GM21737 (cell line): ENCODE measurements at regions not wholly inside any gene's neighbourhood (a gene's known extent, or its start where the extent isn't known, plus 50 kb on each side); places are given as distances from the start of the nearest gene placed in this dataset.
"Not testable (repeated sequence)": the region's sequence is repeated elsewhere in the genome, so short reads cannot be mapped to it uniquely, and the experiment has no call there.

Source experiments
- ATAC-seq: cut with Tn5 transposase; IDR thresholded peaks from one replicate; pipeline ENCODE4 v1.9.1; 2021; ENCODE audit warnings: mild to moderate bottlenecking, moderate library complexity; ENCODE audit not compliant: unreplicated experiment

- no peak for ATAC-seq
These were observed 73.3 kb downstream of the OLFM4 start for GRCh38 chr13:53101883-53102282.

- ATAC-seq = no peak
These were observed 75.5 kb downstream of the OLFM4 start for GRCh38 chr13:53104136-53104535.

DNA sequence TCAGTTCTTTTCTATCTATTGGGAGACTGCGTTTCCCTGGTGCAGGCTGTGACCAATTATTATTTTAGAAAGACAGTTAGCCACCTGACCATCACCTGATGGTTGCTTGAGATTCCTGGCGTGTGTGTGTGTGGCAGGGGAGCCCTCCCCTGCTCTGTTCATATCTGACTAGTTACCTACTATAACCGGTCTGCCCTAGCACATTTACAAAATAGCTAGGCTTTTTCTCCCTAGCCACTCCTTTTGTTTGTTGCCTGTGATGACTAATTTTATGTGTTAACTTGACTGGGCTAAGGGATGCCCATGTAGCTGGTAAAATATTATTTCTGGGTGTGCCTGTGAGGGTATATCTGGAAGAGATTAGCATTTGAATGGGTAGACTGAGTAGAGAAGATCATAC, 76.9 kb downstream of the OLFM4 start:
- no peak for ATAC-seq

GRCh38 chr13:53105890-53106289, 77.3 kb downstream of the OLFM4 start:
- ATAC-seq = no peak

DNA sequence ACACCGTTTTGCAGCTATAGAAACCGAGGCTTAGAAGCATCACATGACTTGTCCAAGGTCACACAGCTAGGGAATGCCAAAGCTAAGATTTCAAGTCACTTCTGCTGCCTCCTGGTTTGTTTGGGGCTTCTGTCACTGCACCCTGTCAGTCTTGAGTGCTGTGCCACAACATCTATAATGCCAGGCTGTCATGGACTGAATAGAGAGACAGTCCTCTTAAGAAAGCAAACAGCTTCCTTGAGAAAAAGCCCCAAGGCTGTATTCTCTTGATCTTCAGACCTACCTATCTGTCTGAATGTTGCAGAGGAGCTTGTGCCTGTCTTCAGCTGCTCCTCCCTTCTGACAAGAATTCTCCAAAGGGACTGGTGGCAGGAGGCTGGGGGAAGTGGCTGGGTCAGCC, 81.6 kb downstream of the OLFM4 start:
- no peak for ATAC-seq

DNA sequence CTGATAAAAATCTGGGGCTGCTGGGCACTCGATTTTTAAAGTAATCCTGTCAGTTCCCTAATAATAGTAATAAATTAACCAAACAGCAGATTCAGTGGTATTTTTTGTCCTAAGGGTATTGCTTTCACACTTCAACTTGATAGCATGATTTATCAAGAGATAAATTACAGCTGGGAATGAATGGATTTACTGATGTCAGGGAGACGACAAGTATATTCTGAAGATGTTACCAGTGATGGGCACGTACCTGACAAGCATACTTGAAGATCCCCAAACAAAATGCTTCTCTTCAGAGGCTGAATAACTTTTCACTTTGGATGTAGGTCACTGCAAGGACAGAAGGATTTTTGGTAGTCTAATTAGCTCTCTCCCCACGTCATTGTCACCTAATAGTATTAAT, 82.0 kb downstream of the OLFM4 start:
- no peak for ATAC-seq

DNA sequence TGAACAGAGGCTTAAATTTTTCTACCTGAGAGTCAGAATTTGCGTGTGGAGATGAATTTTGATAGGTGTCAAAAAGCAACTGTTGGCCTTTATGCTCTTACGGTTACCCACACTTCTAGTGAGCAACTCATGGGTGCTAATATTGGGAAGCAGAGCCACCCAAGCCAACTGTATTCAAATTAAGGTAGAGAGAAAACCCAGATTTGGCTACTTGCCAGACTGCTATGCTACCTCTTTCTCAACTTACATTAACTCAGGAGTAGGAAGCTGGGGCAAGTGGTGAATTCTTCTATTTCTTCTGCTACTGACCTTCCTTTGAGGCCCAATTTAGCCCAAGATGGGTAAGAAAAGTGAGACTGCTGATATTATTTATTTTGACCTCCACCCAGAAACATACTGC, 83.9 kb downstream of the OLFM4 start:
- ATAC-seq = no peak

GRCh38 chr13:53117048-53117447, 88.4 kb downstream of the OLFM4 start:
- ATAC-seq = not testable (repeated sequence)

DNA sequence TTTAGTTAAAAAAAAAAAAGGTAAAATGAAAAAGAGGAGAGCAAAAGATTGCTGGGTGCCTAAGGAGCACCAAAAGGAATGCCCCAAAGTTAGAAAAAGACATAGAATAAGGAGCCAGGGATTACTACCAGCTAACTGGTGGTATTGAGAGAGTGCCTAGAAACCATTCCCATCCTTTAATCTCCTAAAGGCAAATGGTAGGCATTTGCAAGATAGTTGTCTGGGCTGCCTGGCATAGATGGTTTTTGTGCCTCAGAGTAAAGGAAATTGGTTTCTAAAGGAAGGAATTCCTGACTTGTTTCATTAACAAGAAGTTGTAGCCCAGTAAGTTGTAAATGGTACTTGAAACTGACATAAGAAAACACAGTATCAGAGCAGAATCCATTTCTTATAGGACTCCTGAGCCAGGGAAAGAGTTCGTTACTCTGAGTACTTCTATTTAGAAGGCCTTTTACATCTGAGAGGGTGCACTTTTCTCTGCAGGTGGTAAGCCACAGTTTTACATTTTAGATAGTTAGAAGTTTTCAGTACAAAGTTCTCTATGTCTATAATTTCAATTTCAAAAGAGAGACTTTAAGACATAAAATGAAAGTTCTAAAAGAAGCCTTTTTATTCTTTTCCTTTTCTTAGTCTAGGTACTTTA, 92.6 kb downstream of the OLFM4 start:
- no peak for ATAC-seq

DNA sequence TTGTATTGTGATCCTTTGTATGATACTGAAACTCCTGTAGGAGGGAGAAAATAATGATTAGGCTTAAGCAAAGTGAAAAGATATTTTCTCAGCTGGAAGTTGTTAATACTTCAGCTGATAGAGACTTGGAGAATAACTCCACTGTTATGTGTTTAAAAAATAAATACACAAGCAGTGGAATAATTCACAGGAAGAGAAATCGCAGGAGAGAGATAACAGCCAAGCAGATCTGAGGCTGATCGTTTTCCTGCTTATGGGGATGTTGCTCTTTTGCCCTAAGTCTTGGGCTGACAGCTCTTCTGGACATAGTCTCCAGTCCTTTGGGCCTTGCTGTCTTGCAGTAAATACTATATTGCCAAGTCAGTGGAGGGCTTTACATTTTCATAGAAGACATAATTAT, 93.3 kb downstream of the OLFM4 start:
- no peak for ATAC-seq

DNA sequence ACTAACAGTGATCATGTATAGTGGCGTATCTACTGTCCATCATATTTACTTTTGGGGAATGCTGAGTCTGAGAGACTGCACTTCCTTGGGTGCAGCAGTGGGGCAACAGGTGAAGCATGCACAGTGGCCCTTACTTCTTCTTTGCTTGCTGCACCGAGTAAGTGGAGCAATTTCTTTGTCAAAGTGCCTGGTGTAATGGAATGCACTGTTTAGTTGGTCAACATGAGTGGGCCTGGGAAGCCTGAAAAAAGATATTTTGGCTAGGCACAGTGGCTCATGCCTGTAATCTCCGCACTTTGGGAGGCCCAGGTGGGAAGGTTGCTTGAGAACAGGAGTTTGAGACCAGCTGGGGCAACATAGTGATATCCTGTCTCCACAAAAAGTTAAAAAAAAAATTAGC, 94.9 kb downstream of the OLFM4 start:
- ATAC-seq = no peak

GRCh38 chr13:53124623-53125022, 96.0 kb downstream of the OLFM4 start:
- ATAC-seq = no peak

GRCh38 chr13:53126841-53127245, 98.2 kb downstream of the OLFM4 start:
- no peak for ATAC-seq

GRCh38 chr13:53127373-53127772, 98.8 kb downstream of the OLFM4 start:
- ATAC-seq = no peak

DNA sequence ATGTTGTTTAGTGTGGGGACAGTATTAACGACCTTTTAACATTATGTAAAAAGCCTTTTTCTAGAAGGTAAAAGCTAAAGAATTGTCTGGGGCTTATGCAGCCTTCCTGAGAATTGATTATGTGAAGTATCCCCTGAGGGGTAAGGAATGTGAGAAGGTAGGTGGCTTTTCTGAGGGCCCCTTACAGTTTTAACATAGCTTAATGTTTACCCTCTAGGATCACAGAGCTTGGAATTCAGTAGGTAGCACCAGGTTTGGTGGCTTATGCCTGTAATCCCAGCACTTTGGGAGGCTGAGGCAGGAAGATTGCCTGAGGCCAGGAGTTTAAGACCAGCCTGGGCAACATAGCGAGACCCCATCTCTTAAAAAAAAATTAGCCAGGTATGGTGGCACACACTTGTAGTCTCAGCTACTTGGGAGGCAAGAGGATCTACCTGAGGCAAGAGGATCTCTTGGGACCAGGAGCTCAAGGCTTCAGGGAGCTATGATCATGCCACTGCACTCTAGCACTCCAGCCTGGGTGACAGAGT, 101.3 kb downstream of the OLFM4 start:
- no peak for ATAC-seq

DNA sequence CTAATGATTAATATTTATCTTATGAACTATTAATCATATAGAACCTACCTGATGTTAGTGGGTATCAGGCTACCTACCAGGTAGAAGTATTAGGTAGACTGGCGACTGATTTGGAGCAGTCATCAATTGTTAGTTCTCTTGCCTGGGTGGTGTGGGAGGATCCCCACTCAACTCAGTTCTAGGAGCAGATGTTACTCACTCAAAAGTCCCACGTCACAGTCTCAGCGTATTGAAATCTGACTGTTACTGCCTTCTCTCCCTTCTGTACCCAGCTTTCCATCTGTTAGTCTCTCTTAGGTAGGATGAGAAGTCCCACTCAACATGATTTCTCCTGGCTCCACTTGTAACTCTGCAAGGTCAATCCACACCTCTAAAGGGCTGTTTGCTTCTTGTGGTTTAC, 102.7 kb downstream of the OLFM4 start:
- no peak for ATAC-seq

- ATAC-seq = no peak
These were observed 106.7 kb downstream of the OLFM4 start for GRCh38 chr13:53135301-53135700.

DNA sequence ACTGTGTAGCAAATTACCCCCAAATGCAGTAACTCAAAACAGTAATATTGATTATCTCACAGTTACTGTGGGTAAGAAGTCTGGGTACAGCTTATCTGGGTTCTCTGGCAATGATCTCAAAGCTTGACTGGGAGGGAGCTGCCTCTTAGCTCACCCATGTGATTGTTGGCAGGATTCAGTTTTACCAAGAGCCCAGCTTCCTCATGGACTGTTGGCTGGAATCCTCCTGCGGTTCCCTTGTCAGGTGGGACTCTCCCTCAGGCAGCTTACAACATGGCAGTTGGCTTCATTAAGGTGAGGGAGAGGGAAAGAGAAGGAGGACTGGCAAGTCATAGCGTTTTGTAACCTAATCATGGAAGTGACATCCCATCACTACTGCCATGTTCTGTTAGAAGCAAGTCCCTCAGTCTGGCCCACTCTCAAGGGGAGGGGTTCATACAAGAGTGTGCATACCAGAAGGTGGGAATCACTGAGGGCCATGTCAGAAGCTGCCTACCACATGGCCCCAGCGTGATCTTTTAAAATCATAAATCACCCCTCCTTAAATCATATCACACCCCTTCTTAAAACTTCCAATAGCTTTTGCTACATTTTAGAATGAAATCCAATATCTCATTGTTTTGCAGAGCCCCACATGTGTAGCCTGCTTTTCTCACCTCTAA, 108.1 kb downstream of the OLFM4 start:
- ATAC-seq = no peak

DNA sequence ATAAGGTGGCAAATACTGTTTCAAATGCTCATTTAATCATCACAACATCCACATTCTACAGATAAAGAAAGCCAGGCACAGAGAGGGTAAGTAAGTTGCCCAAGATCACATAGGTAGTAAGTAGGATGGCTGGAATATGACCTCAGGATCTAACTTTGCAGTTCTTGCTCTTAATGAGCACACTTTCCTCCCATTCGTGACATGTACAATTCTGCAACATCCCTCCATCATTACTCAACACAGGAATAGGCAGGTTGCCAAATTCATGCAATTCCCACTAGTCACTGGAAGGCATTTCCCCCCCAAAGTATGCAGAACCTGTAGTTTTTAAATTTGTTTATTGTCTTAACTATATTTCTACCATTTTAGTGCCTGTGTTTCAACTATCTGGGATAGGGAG, 109.2 kb downstream of the OLFM4 start:
- ATAC-seq = no peak

GRCh38 chr13:53138376-53139036, 109.9 kb downstream of the OLFM4 start:
- no peak for ATAC-seq

DNA sequence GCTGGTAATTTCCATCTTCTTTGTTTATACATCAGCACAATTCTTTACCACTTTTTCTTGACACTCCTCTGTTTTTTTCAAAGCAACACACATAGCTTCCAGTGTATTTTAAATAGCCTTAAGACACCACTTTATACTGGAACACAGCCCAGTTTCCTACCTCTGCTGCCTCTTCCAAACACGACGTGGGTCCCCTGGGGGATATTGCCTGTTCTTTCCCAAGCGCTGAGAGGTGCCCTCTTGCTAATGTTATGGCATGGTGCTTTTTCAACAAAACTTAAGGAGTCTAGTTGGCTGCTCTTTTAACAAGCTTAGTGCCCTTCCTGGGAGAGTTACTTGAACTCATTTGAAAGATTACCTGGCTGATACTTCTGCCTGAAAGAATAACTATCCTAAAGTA, 112.7 kb downstream of the OLFM4 start:
- no peak for ATAC-seq

DNA sequence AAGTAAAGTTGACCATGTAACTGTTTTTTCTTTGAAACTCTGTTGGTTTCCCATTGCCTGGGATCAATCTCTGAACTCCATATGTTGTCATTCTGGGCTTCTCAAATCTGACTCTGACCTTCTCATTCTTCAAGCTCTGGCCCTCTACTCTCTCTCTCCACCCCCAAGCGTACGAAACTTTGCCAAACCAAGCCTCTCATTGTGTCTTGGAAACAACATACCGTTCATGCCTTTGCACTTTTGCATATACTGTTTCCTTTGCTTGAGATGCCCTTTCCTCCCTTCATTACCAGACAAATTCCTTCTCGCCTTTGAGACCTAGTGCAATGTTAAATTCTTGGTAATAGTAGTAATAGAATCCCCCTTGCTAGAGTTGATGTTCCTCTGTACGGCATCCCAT, 113.7 kb downstream of the OLFM4 start:
- no peak for ATAC-seq
